ENCODE measurements at regions not wholly inside any gene's neighbourhood (a gene's known extent, or its start where the extent isn't known, plus 50 kb on each side); places are given as distances from the start of the nearest gene placed in this dataset.

DNA sequence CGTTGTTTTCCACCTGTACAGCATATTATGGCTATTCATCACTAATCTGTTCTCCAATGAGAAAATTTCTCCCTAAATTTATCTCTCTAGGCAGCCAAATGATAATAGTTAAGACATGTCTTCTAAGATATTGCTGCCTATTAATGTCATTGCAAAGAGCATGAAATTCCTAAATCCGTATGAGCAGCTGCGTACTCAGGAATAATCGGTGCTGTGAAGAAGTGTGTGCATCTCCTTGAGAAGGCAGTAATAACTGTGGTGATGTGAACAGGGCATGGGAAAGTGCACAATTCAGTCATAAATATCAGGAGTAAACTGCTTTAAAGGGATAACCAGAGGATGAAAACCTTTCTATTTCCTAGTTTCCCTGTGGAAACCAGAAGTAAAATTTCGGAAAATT is 112.2 kb downstream of the SLITRK5 start:
- H3K27ac ChIP-seq = no peak overlapping the region
- H3K4me3 ChIP-seq = no peak overlapping the region
- H3K9me3 ChIP-seq = no peaks in the 10 kb centered on the region
- intact Hi-C loops (cut with DNase I) = no loop called here
- no peak for ATAC-seq
- H3K36me3 ChIP-seq = no peaks in the 10 kb centered on the region
- TF ChIP-seq CTCF (IDR thresholded peaks at IDR 0.05) = no peak
- no peaks in the 10 kb centered on the region for H3K27me3 ChIP-seq (ENCODE audit: low read depth)
- H3K4me1 ChIP-seq = no peaks in the 10 kb centered on the region
- DNase-seq = no peak

GRCh38 chr13:87788363-87788762 is 117.2 kb downstream of the SLITRK5 start:
- intact Hi-C loops (cut with DNase I) = no loop called here

DNA sequence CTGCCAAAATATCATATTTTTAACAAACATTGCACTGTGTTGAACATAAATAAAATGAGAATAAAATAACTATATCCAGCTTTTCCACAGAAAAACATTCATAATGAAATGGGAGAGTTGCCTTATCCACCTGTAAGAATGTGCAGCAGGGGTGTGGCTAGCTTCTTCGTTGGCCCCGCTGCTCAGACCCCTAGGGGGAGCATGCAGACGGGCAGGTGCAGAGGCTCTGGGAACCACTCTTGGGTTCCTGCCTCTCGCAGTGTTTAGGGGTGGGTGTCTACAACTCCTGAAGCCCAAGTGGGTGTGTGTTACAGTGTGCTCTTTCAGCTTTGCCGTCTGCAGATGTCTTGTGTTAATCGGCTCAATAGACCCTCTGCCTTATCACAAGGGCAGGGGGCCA is 121.7 kb downstream of the SLITRK5 start:
- no peaks in the 10 kb centered on the region for H3K36me3 ChIP-seq
- no peak for ATAC-seq
- no peak for TF ChIP-seq CTCF (IDR thresholded peaks at IDR 0.05)
- no peak overlapping the region for H3K27ac ChIP-seq
- H3K9me3 ChIP-seq = no peaks in the 10 kb centered on the region
- DNase-seq = no peak
- no peak overlapping the region for H3K4me3 ChIP-seq
- no peaks in the 10 kb centered on the region for H3K4me1 ChIP-seq
- intact Hi-C loops (cut with DNase I) = no loop called here
- H3K27me3 ChIP-seq (ENCODE audit: low read depth) = no peaks in the 10 kb centered on the region

More at GRCh38 chr13:87788363-87788762, 117.2 kb downstream of the SLITRK5 start:
- no peak for TF ChIP-seq CTCF (IDR thresholded peaks at IDR 0.05)
- DNase-seq = no peak
- Histone ChIP-seq H3K36me3 (no peaks in the 10 kb centered on the region), H3K4me3 (no peak overlapping the region), H3K9me3 (no peaks in the 10 kb centered on the region), H3K27ac (no peak overlapping the region), H3K27me3 (ENCODE audit: low read depth) (no peaks in the 10 kb centered on the region), H3K4me1 (no peaks in the 10 kb centered on the region)
- no peak for ATAC-seq

DNA sequence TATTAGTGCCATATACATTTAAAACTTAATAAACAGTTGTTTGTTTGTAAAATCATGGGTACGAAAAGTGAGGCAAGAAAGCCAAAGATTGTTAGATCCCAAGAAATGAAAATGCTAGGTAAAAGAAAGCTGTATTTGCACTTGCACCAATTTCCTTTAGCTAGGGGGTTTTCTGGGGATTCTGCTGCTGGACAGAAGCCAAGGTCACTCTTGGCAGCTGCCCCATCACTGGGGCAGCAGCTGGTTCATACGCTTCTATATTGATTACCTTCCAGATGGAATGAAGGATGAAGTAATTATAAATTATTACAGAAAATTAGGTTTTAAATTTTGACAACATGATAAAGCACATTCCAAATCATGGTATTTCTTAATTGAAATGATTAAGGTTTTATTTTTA is 127.4 kb downstream of the SLITRK5 start:
- ATAC-seq = no peak
- no peaks in the 10 kb centered on the region for H3K9me3 ChIP-seq
- DNase-seq = no peak
- no peaks in the 10 kb centered on the region for H3K36me3 ChIP-seq
- H3K27ac ChIP-seq = no peak overlapping the region
- H3K4me3 ChIP-seq = no peak overlapping the region
- H3K27me3 ChIP-seq (ENCODE audit: low read depth) = no peaks in the 10 kb centered on the region
- H3K4me1 ChIP-seq = no peaks in the 10 kb centered on the region
- intact Hi-C loops (cut with DNase I) = no loop called here
- no peak for TF ChIP-seq CTCF (IDR thresholded peaks at IDR 0.05)

DNA sequence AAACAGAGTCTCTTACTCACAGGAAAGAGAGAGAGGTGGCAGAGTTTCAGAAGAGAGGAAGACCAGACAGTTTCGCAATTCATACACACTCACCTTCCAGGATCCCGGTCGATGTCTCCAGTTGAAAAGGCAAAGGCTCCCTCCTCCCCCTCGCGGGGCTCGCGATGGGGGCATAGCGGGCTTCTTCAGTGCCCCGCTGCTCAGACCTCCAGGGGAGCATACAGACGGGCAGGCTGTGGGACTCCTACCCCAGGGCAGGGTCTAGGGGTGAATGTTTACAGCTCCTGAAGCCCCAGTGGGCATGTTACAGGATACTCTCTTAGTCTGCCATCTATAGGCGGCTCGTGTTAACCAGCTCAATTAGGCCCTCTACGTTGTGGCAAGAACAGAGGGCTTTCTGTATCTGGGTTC is 139.2 kb downstream of the SLITRK5 start:
- Histone ChIP-seq H3K27me3 (ENCODE audit: low read depth) (no peaks in the 10 kb centered on the region), H3K36me3 (no peaks in the 10 kb centered on the region), H3K4me3 (no peak overlapping the region), H3K4me1 (no peaks in the 10 kb centered on the region), H3K27ac (no peak overlapping the region), H3K9me3 (no peaks in the 10 kb centered on the region)
- TF ChIP-seq CTCF (IDR thresholded peaks at IDR 0.05) = no peak
- intact Hi-C loops (cut with DNase I) = no loop called here
- ATAC-seq (no peak), DNase-seq (no peak)

DNA sequence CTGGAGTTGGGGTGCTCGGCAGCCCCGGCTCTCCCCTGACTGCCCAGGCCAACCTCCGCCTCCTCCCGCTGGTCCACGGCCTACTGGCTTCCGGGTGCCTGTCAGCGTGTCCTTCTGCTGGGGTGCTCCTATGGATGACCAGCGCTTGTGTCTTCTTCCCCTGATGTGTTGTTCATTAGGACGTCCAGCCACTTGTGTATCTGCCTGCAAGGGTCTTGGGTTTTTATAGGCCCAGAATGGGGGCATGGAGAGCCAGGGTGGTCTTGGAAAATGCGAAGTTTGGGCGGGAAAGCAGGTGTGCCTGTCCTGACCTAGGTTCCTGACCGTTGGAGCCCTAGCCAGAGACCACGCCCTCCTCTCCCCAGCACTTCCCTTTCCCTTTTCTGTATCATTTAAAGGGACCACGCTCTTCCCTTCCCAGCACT is 139.8 kb downstream of the SLITRK5 start:
- H3K27ac ChIP-seq = no peak overlapping the region
- ATAC-seq = no peak
- H3K4me1 ChIP-seq = no peaks in the 10 kb centered on the region
- no peak for TF ChIP-seq CTCF (IDR thresholded peaks at IDR 0.05)
- intact Hi-C loops (cut with DNase I) = no loop called here
- no peak overlapping the region for H3K4me3 ChIP-seq
- no peaks in the 10 kb centered on the region for H3K9me3 ChIP-seq
- no peak for DNase-seq
- H3K36me3 ChIP-seq = no peaks in the 10 kb centered on the region
- no peaks in the 10 kb centered on the region for H3K27me3 ChIP-seq (ENCODE audit: low read depth)

Measured in lower lobe of right lung (tissue), 2 donors.